Calu3 (cell line): ENCODE measurements at regions not wholly inside any gene's neighbourhood (a gene's known extent, or its start where the extent isn't known, plus 50 kb on each side); places are given as distances from the start of the nearest gene placed in this dataset.
"Not testable (repeated sequence)": the region's sequence is repeated elsewhere in the genome, so short reads cannot be mapped to it uniquely, and the experiment has no call there.

Source experiments
- BruUV-seq: library from RNA; stranded (reverse); fragments of 400-500 nt; replicated peaks from 2 replicates; lab custom pipeline; 2021; lab: Mats Ljungman, UMichigan
- CTCF ChIA-PET: fragments of 300-600 bp; sonication (Branson Sonifier 250); formaldehyde crosslinking; loops from one replicate; lab custom pipeline; 2022; ENCODE audit warnings: antibody characterized with exemption; lab: Charles Lee
- DNase-seq: peaks from one replicate; pipeline ENCODE4 v3.0.0; 2022
- H3K27ac Mint-ChIP-seq: one replicate; pipeline ENCODE4 v1.8.0; 2022; ENCODE audit warnings: mixed read lengths; ENCODE audit not compliant: unreplicated experiment
- H3K27me3 Mint-ChIP-seq: one replicate; pipeline ENCODE4 v1.8.0; 2022; ENCODE audit warnings: mixed read lengths; ENCODE audit not compliant: unreplicated experiment
- H3K36me3 Mint-ChIP-seq: one replicate; pipeline ENCODE4 v1.8.0; 2022; ENCODE audit warnings: mild to moderate bottlenecking, moderate library complexity, mixed read lengths; ENCODE audit not compliant: insufficient read depth, unreplicated experiment
- H3K4me1 Mint-ChIP-seq: one replicate; pipeline ENCODE4 v1.8.0; 2022; ENCODE audit warnings: mild to moderate bottlenecking, low read depth, mixed read lengths; ENCODE audit not compliant: unreplicated experiment
- H3K4me3 Mint-ChIP-seq: one replicate; pipeline ENCODE4 v1.8.0; 2022; ENCODE audit warnings: mild to moderate bottlenecking, low read depth, moderate library complexity, mixed read lengths; ENCODE audit not compliant: unreplicated experiment
- H3K9me3 Mint-ChIP-seq: one replicate; pipeline ENCODE4 v1.8.0; 2022; ENCODE audit warnings: low read depth, mixed read lengths; ENCODE audit not compliant: unreplicated experiment
- intact Hi-C: fragments of 100-400 bp; cut with micrococcal nuclease; formaldehyde crosslinking; loops from one replicate; pipeline ENCODE4 v1.10.0; 2022; ENCODE audit not compliant: unreplicated experiment
- TF ChIP-seq, protein P1 (sequence below): fragments of 200-600 bp; IDR thresholded peaks from one replicate; pipeline ENCODE4 v1.8.0; 2022; ENCODE audit warnings: antibody characterized with exemption; ENCODE audit not compliant: unreplicated experiment

DNA sequence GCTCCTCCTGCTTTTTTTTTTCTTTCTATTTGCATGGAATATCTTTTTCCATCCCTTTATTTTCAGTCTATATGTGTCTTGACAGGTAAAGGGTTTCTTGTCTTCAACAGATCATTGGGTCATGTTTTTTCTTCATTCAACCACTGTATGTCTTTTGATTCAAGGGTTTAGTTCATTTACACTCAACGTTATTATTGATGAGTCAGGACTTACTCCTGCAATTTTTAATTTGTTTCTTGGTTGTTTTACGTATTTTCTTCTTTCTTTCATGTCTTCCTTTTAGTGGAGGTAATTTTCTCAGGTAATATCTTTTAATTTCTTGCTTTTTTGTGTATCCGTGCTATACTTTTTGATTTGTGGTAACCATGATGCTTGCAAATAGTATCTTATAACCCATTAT is 429.1 kb upstream of the HTR1E start:
- no peak overlapping the region for H3K4me3 Mint-ChIP-seq
- CTCF ChIA-PET: no interaction called here
- H3K36me3 Mint-ChIP-seq: no peaks in the 10 kb centered on the region
- no peaks in the 10 kb centered on the region for H3K27me3 Mint-ChIP-seq
- H3K4me1 Mint-ChIP-seq: no peaks in the 10 kb centered on the region
- BruUV-seq: no TSS peak
- intact Hi-C loops: no loop called here
- DNase-seq: no peak
- TF ChIP-seq, protein P1, sequence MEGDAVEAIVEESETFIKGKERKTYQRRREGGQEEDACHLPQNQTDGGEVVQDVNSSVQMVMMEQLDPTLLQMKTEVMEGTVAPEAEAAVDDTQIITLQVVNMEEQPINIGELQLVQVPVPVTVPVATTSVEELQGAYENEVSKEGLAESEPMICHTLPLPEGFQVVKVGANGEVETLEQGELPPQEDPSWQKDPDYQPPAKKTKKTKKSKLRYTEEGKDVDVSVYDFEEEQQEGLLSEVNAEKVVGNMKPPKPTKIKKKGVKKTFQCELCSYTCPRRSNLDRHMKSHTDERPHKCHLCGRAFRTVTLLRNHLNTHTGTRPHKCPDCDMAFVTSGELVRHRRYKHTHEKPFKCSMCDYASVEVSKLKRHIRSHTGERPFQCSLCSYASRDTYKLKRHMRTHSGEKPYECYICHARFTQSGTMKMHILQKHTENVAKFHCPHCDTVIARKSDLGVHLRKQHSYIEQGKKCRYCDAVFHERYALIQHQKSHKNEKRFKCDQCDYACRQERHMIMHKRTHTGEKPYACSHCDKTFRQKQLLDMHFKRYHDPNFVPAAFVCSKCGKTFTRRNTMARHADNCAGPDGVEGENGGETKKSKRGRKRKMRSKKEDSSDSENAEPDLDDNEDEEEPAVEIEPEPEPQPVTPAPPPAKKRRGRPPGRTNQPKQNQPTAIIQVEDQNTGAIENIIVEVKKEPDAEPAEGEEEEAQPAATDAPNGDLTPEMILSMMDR: no peak
- no peak overlapping the region for H3K27ac Mint-ChIP-seq
- H3K9me3 Mint-ChIP-seq: peaks cover 8% of the 10 kb centered on the region

DNA sequence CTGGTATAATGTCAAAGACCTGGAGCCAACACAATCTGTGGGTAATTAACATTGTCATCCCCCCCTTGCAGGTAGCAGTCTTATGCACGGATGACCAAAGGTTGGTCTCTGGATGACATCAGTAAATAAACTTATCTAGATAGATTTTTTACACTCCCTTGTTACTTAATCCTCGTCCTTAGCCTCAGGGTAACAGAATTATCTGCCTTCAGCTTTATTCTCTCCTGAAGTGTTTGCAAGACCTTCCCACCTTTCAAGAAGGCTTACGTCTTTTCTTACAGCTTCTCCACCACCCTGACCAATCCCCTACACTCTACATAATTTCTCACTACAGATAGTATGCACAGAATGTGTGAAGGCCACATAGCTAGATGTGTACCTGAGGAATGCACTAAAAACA is 434.8 kb upstream of the HTR1E start:
- TF ChIP-seq, protein P1: no peak
- Mint-ChIP-seq H3K4me3 (no peak overlapping the region), H3K36me3 (no peaks in the 10 kb centered on the region), H3K27me3 (no peaks in the 10 kb centered on the region), H3K4me1 (peaks cover 8% of the 10 kb centered on the region), H3K27ac (no peak overlapping the region), H3K9me3 (peaks cover 8% of the 10 kb centered on the region)
- no TSS peak for BruUV-seq
- intact Hi-C loops: no loop called here
- CTCF ChIA-PET: no interaction called here
- no peak for DNase-seq

DNA sequence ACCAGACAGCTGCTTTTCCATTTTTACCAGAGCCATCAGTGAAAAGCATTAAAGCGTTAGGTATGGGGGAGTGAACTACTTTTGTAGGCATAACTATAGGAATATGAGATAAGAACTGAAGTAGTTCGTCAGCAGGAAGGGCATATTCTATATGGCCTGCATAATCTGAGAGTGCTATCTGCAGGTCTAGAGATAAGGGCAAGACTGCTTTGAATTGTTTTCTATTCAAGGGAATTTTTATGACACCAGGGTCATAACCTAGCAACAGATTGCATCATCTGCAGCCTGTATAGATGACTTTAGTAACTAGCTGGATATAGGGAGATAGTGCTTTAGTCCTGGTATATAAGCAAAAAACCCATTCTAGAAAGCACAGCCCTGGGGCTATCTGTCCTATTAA is 437.3 kb upstream of the HTR1E start:
- CTCF ChIA-PET: interaction anchor here (0.6 kb wide), 1 partner anchor 216 kb away, joined by 5 read pairs; no protein-coding TSS in a partner anchor
- no peaks in the 10 kb centered on the region for H3K27me3 Mint-ChIP-seq
- TF ChIP-seq, protein P1: no peak
- peaks cover 8% of the 10 kb centered on the region for H3K4me1 Mint-ChIP-seq
- DNase-seq: no peak
- no TSS peak for BruUV-seq
- H3K9me3 Mint-ChIP-seq: peaks cover 9% of the 10 kb centered on the region
- H3K36me3 Mint-ChIP-seq: no peaks in the 10 kb centered on the region
- H3K4me3 Mint-ChIP-seq: no peak overlapping the region
- intact Hi-C loops: no loop called here
- no peak overlapping the region for H3K27ac Mint-ChIP-seq

GRCh38 chr6:86489042-86489441 is 448.3 kb upstream of the HTR1E start:
- intact Hi-C loops, H3K27me3 Mint-ChIP-seq, H3K4me3 Mint-ChIP-seq, CTCF ChIA-PET, H3K27ac Mint-ChIP-seq, BruUV-seq, H3K36me3 Mint-ChIP-seq, H3K9me3 Mint-ChIP-seq: not testable (repeated sequence)
- DNase-seq: peak; percentile 34
- peaks cover 21% of the 10 kb centered on the region for H3K4me1 Mint-ChIP-seq

GRCh38 chr6:86487660-86488221 is 449.6 kb upstream of the HTR1E start:
- TF ChIP-seq, protein P1: no peak
- Mint-ChIP-seq H3K9me3 (peaks cover 2% of the 10 kb centered on the region), H3K36me3 (no peaks in the 10 kb centered on the region), H3K4me3 (no peak overlapping the region), H3K27ac (no peak overlapping the region), H3K4me1 (peaks cover 21% of the 10 kb centered on the region), H3K27me3 (no peaks in the 10 kb centered on the region)
- no peak for DNase-seq
- intact Hi-C loops: no loop called here
- CTCF ChIA-PET: no interaction called here
- no TSS peak for BruUV-seq

- H3K27me3 Mint-ChIP-seq, DNase-seq, H3K9me3 Mint-ChIP-seq, H3K27ac Mint-ChIP-seq, H3K4me1 Mint-ChIP-seq, H3K4me3 Mint-ChIP-seq, CTCF ChIA-PET, intact Hi-C loops, BruUV-seq, H3K36me3 Mint-ChIP-seq: not testable (repeated sequence)
Observed at GRCh38 chr6:86478316-86478715, 459.0 kb upstream of the HTR1E start.
